ENCODE measurements at regions not wholly inside any gene's neighbourhood (a gene's known extent, or its start where the extent isn't known, plus 50 kb on each side); places are given as distances from the start of the nearest gene placed in this dataset.

DNA sequence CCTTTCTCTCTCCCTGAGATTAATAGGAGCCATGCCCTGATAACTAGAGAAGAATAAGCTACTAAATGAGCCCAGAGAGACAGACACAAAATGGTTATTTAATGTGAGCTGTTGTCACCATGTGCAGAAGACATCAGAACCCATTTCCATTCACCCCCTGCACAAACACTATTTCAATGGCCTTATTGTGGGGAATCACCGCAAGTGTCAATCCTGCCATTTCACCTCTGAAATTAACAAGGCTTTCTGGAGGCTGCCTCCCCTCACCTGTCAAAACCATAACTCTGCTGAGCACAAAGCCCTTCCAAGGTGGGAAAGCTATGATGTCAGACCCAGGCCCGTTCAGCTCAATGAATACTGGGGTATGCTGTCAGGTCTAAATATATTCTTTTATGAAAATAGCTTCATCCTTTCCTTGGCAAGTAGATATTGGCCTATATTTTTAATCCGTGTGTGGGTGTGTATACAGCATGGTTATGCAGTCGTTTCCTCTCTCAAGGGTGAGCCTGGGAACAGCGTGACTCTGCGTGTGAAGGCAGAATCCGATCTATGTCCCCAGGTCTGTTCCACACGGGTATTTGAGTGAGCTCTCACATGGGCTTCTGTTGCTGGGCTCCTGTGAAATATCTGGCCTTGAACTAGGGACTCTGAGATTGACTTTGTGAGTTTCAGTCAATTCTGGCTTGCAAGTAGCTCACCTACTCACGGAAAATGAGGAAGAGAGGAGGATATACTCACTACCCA lies 266.3 kb downstream of the FBXW7 start:
- DNase-seq, result no peak

DNA sequence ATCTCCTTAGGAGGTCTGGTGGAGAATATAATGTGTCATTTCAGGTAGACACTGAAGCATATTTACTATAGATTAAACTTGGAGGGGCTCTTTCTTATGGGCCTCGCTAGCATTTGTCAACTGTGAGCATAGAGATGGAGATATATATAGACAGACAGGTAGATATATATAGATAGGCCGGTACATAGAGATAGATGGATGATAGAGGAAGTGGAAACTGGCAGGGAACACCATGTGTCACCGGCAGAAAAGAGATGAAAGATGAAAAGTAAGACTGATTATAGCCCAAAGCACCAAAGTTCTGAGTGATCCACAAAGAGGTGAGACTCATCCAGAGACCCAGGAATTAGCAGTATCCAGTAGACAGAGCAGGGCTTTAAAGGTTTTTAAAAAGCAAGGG lies 268.1 kb downstream of the FBXW7 start:
- no peak for DNase-seq

DNA sequence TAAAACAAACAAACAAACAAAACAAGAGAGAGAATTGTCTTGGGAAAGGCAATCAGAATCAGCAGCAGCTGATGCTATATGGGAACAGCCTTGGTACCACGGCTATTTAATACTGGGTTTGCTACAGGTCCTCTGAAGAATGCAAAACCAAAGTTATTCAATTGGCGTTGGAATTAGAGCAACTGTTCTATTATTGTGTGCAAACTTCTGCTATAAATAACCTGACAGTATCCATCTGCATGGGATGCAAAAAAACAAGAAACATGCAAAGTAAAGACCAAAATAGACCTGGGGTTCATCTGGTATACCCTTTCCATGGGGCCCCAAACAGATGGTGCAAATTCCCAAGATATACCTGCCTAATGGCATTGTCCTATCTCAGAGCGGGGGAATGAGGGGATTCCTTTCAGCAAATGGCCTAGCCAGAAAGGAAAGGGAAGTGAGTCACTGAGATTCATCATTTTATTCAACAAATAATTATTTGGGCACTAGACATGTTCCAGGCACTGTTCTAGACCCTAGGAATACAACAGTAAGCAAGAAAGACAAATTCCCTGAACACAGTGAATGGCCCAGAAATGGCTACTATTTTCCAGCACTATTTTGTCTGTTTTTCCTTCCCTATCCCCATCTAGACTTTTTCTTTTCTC lies 268.9 kb downstream of the FBXW7 start:
- no peak for DNase-seq

DNA sequence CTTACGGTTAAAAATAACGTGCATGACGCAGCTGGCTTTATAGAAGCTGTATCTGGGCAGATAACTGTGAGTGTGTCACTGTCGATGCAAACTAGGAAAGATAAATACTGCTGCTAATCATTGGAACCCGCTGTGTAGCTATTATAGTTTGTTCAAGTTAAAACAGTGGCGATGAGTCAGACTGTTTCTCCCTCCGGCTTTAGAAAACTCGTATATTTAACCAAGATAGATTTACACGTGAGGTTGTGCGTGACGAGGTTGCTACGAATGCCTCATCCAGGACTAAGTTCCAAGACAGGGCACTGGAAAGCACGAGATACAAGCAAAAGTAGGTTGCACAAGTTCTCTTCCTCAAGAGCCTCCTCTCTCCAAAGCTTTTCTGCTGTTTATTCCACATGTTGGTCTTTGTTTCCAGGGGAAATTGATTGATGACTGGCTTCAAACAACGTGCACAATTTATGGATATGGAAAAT lies 270.7 kb downstream of the FBXW7 start:
- no peak for DNase-seq

DNA sequence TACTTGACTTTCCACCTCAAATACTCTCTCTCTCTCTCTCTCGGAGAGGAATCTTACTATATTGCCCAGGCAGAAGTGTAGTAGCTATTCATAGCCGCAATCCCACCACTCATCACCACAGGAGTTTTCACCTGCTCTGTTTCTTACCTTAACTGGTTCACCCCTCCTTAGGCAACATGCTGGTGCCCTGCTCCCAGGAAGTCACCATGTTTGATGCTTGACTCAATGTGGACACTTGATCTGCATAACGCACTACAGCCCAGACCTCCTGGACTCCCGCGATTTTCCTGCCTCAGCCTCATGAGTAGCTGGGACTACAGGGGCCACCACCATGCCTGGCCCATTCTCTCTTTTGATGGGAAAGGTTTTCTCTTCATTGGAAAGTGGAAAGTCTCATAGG lies 271.8 kb downstream of the FBXW7 start:
- no peak for DNase-seq

DNA sequence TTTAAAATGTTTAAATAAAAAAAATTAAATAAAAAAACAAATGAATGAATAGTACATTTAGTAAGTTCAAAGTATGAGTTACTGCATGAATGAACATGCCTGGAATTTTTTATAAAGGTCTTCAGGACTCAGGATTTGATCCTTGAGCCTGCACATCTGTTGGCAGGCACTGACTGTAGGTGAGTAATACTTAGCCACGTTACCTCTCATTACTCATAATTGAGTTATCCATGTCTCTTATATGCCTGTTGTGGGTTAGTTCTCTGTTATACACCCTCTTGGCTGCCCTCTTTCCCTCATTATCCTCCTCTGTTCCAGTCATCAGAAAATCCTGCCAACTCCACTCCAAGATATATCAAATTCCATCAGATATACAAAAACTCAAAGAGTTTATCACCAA lies 276.0 kb downstream of the FBXW7 start:
- no peak for DNase-seq

DNA sequence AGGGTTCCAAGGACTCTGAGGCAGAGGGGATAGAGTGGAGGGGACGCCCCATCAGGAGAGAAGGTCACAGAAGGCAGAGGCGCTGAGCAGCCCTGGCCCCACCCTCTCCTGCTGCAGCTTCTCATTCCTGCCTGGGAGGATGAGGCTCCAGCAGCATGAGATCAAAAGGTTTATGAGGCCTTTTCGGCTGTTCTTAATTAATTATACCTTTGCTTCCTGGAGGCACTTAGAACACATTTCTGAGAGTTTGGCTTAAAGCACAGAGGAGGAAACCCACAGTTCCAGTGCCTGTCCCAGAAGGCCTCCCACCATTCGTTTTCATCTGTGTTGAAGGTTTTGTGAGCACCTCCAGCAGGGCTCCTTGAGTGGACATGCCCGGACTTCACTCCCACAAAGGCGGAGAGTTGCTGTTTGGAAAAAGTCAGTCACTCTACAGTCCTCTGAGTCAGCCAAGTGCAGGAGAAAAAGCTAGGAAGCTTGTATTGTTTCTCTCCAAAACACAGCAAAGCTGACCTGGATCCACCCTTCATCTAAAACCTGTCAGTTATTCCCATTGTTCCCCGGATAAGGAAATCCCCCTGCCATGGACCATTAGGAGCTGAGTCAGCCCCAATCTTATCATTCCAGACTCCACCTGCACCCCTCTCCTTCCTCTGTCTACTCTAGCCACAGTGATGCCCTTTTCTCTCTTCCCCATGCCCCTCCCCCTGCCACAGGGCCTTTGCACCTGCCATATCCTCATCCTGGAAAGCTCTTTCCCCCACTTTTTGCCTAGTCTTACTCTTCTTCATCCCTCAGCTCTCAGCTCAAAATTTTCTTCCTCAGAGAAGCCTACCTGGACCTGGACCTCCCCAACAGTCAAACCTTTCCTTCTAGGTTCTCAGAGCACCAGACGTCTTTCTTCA lies 276.8 kb downstream of the FBXW7 start:
- no peak for DNase-seq

DNA sequence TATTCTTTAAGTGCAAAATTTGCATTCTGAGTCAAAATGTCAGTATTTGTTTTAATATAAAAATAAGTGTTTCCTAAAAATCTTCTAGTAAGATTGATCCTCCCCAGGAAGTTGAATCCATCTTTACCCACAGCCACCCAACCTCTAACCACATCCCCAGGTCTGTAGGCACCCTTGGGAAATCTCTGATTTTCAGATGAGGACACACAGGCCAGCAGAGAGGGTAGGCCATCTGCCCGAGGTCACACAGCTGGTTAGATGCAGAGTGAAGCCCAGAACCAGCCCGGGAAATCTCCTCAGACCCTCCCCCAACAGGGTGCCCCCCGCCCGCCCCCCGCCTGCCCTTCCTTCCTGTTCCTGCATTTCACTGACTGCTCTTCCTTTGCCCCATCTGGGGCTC lies 277.5 kb downstream of the FBXW7 start:
- DNase-seq, result no peak

DNA sequence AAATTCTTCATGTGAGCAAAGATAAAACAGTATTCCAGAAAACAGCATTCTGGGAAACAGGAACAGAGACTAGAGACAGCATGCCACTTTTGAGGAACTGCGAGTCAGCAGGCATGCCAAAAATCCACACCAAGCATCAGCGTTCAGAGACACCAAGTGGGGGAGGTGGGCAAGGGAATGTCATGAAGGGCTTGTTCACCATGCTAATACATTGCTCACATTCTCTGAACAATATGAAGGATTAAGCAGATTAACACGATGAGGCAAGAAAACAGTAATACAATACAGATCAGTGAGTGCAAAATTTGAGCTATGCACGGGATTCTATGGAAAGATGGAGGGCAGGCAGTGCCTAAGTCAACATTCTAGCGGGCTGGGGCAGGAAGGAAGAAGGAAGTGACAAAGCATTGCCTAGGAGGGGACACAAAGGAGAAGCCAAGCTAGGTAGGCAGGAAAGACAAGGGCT lies 278.3 kb downstream of the FBXW7 start:
- no peak for DNase-seq

DNA sequence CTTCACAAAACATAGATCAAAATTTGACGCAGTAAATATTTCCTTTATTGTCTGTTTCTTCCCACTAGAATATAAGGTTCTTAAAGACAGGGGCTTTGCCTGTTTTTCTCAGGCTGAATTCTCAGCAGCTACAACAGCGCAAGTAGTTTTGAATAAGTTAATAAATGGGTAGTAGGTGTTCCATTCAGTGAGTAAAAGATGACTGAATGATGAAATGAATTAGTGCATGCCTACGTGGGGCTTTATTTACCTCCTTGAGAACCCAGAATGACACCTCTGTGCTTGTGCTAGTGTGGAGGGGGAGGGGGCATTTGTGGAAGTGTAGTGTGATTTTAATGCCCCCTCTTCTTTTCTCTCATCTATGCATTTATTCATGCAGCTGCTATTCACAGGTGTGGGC lies 278.9 kb downstream of the FBXW7 start:
- DNase-seq, result no peak

DNA sequence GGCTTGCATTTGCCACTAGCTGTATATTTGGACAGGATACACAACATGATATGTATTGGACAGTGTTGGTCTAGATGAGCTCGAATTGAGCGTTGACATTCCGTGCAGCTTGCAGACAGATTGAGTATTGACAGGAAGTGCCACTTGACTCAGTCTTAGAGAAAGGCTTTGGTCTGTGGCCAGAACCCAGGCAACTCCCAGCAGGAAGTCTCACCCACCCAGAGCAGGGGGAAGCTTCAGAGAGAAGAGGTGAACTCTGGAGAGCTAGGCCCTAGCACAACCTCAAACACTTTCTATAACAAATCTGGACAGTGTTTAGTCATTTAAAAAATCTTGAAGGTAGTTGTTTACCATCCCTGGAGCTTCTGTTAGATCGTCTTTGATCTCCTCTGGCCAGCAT lies 280.5 kb downstream of the FBXW7 start:
- DNase-seq, result peak; percentile 19

DNA sequence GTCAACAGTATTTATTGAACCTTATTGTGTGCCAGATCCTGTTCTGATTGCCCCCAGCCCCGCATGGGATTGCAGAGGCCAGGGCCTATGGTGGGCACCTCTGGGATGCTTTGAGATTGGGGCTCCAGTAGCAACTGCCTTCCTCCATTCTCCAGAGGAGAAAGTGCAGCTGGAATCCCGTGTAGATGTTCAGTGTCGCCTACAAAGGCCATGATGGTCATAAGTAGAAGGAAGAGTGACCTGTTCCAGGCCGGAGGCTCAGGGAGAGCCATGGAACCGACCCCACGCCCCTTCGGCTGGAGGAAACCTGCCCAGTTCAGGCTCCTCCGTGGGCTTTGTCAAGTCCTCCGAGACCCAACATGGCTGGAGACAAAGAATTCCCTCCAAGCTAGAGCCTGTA lies 287.5 kb downstream of the FBXW7 start:
- no peak for DNase-seq

DNA sequence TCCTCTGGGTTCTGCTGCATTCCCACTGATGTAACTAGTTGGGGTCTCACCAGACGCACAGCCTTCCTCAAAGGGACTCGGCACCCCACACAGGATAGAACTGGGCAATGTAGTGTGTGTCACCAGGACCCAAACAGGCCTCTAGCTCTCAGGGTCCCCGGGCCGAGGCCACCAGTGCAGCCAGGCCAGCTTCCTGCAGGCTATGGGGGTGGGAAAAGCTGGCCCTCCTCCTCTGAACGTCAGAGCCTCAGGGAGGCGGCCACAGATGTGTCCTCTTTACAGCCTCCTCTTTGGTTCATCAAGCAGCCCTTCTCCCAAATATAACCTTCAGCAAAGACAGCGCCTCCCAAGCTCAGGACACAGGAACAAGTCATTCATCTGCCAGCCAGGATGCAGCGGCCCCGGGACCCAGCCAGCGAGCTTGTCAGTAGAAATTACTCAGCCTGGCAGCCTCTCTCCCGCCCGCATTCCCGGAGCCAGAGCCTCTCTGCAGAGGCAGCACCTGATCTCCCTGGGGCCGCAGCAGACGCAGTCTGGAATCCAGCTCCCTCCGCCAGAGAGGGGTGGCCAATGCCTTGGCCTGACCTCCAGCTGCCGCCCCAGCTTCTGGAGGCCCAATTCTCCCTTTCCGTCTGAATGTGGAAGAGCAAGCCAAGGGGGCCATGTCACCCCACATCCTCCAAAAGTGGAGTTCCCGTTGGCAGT lies 288.5 kb downstream of the FBXW7 start:
- no peak for DNase-seq

DNA sequence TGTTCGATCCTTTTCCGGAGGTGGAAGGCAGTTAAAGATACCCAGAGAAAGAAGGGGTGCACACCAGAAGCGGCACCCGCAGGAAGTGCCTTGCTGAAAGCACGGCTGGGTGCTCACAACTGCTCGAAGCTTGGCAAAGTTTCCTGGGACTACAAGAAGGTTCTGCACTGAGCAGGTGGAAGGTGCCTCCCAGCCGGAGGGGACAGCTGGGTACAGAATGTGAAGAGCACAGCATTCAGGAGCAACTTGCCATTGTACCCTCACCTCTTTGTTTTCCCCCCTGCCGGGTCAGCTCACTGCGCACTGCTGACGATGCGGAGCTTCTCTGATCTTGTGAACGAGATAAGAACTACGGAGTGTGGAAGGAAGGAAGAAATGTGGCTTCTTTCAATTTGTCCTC lies 289.2 kb downstream of the FBXW7 start:
- no peak for DNase-seq

DNA sequence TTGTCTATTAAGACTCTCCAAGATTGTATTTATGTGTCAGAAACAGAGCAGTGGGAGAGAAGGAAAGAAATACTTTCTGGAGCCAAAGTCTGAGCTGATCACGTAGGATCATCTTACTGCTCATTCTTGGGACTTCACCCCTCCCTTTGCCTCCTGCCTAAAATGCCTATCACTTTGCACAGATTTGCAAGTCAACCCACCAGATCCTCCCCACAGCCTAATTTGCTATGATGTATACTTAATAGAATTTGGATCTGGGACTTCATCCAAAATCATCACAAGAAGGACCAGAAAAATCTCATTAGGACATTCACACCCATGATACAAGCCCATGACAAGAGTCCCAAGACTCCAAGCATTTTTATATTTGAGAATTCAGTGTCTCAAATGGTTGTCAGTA lies 290.2 kb downstream of the FBXW7 start:
- no peak for DNase-seq

DNA sequence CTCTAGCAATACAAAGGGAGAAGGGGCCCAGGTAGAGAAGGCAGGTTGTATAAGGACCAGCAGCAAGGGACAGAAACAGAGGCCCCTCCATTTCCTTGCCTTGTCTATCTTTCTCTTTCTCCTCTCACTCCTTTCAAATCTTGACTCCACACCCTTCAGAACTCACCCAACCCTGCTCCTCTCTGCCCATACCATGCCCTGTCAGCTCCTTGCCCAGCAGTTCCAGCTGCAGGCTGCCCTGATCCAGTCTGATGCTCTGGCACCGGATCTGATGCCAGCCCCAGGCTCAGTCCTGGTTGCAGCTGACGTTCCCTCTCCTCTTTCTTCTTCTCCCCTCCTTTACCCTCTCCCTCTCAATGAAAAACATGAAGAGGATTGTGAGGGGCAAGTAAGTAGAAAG lies 291.2 kb downstream of the FBXW7 start:
- no peak for DNase-seq

DNA sequence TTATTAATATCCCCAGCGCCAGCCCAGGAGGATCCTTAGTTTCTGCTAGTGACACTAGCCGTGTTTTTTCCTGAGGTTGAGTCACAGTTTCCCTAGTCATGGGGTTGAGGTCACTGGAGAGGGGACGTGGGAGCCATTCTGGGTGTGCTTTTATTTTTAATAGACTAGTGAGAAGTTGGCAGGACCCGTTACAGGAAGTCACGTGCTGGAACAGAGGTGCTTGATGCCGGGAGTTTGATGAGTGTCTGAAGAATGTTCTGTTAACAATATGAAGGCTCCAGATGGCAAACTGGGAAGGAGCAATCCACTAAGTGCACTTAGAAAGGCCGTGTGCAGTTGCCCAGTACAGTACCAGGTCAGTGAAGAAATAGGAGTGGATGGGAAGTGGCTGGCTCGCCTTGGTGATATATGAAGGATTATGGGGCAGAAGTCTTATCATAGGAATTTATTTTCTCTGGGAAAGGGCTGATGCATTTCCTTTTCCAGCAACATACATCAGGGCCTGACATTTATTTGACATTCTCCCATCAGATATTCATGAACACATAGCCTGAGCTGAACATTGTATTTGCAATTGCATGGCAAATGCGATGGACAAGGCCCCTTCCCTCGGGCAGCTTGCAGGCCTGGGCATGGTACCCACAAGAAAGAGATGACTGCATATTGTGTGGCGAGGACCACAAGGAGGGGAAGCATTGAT lies 291.8 kb downstream of the FBXW7 start:
- DNase-seq, result peak; percentile 11

DNA sequence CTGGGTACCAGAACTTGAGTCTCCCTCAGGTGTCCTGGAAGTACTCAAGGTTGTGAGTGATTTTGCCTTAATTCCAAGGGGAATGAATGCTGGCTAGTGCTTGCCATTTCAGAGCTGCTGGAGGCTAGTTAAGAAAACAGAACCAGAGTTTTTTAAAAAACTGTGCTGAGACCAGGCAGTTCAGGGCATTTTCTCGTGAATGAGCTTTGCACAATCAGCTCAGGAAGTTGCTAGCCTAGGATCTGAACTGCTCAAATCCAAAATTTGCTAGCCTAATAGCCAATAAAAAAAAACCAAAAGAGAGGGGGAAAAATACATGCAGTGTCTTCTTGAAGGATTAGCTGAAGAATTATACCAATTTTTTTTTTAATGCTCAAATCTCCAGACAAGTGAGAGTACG lies 292.7 kb downstream of the FBXW7 start:
- no peak for DNase-seq

DNA sequence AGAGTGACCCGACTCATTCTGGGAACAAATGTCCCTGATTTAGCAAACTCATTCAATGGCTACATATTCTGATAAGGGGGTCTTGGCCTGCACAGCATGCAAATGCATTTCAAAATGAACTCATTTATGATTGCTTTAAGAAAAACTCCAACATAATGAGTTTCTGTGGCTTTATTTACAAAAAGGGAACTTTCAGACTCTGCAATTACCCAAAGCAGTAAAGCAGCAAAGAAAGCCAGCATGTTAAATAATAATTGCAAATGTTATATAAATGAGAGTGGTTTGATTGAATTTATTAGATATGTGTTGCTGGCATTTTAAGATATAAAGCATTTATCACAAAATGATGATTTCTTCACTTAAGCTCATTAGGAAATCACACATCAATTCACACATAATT lies 295.7 kb downstream of the FBXW7 start:
- no peak for DNase-seq

DNA sequence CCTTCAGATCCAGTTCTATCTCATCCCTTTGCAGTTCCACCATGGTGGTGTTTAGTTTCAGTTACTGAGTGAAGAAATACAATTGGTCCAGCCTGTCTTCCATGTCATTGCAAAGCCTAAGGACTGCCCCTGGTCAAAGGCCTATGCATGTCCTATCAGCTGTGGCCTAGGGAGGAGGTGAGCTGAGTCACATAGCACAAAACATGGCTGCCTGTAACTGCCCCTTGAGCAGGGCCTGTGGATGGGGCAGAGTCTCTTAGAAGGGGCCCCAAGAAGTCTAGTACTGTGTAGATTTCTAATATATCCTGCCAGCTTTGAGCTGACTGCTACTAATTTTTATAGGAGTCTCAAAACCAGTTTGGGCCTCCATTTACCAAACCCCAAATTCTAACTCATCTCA lies 296.7 kb downstream of the FBXW7 start:
- no peak for DNase-seq

DNA sequence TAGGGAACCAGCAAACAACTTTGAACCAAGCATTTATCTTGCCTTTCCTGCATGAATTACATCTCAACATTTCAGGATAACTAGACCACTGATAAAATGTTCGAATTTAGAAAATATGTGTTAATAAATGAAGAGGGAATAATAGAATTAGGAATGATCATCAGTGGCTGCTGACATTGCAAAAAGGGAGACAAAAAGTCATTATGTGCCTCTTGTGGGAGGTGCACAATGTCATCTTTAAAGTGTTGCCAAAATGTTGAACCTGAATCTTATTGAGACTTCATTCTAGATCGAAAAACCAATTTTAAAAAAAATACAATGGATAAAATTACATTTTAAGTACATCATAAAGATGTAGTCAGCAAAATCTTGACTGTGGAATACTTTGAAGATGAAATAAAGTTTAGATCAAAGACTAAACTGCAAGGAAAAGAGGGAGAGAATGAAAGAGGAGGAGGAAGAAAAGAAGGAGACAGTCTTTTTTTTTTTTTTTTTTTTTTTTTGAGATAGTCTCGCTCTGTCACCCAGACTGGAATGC lies 299.3 kb downstream of the FBXW7 start:
- no peak for DNase-seq

DNA sequence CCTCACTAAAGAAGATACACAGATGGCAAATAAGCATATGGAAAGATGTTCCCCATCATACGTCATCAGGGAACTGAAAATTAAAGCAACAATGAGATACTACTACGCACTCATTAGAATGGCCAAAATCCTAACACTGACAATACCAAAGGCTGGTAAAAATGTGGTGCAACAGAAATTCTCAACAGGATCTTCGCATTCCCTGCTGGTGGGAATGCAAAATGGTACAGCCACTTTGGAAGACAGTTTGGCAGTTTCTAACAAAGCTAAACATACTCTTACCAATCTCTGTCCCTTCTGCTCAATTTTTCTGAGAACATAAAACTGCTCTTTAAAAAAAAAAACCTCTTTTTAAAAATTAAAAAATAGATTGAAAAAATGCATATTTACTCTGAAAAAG lies 300.2 kb downstream of the FBXW7 start:
- DNase-seq, result no peak

All from activated T-cell treated with anti-CD3 and anti-CD28 coated beads for 4 hours (primary cell).